H1 (cell line): ENCODE measurements at regions not wholly inside any gene's neighbourhood (a gene's known extent, or its start where the extent isn't known, plus 50 kb on each side); places are given as distances from the start of the nearest gene placed in this dataset.

ENCODE experiments used
- CTCF ChIA-PET: fragments of 300-600 bp; sonication (Branson Sonifier 250); formaldehyde crosslinking; loops from one replicate; lab custom pipeline; 2021; ENCODE audit not compliant: partially characterized antibody; lab: Charles Lee
- POLR2A ChIA-PET: fragments of 300-600 bp; sonication (Branson Sonifier 250); formaldehyde crosslinking; loops from one replicate; lab custom pipeline; 2021; ENCODE audit warnings: inconsistent platforms; ENCODE audit not compliant: partially characterized antibody; lab: Charles Lee
- DNase-seq, 2 experiments: peaks; one replicate each; pipeline versions ENCODE4 v3.0.0 to v3.0.0-alpha.2; 2010 to 2022; ENCODE audit warnings: low spot score in 2 of 2, low read depth in 1 of 2, mixed read lengths in 1 of 2
- FAIRE-seq: peaks from 2 replicates; lab custom pipeline; 2011; peaks lifted over from hg19 to GRCh38; lab: Jason Lieb, UNC
- H2AFZ ChIP-seq: 2 replicates; pipeline ENCODE4 v1.8.1; 2012; ENCODE audit warnings: low read length, inconsistent platforms
- H2AK5ac ChIP-seq: 2 replicates; pipeline ENCODE4 v1.6.1; 2013; ENCODE audit warnings: low read depth, low read length
- H2BK120ac ChIP-seq: replicated peaks from 2 replicates; pipeline ENCODE3; 2013; ENCODE audit warnings: low read depth, low read length, inconsistent platforms
- H2BK12ac ChIP-seq: 2 replicates; pipeline ENCODE4 v1.6.1; 2013; ENCODE audit warnings: low read depth, low read length
- H2BK15ac ChIP-seq: 2 replicates; pipeline ENCODE4 v1.6.1; 2013; ENCODE audit warnings: low read length
- H2BK20ac ChIP-seq: 2 replicates; pipeline ENCODE4 v1.6.1; 2013; ENCODE audit warnings: low read length
- H2BK5ac ChIP-seq: 2 replicates; pipeline ENCODE4 v1.6.1; 2013; ENCODE audit warnings: low read depth, low read length
- H3K14ac ChIP-seq: 2 replicates; pipeline ENCODE4 v1.6.1; 2013; ENCODE audit warnings: inconsistent platforms; ENCODE audit not compliant: insufficient read length
- H3K18ac ChIP-seq: 2 replicates; pipeline ENCODE4 v1.6.1; 2013; ENCODE audit warnings: low read length; ENCODE audit errors: extremely low read depth
- H3K23ac ChIP-seq: 2 replicates; pipeline ENCODE4 v1.6.1; 2013; ENCODE audit warnings: inconsistent platforms; ENCODE audit not compliant: insufficient read length
- H3K23me2 ChIP-seq: 2 replicates; pipeline ENCODE4 v1.6.1; 2013; ENCODE audit warnings: low read depth, low read length
- H3K27ac ChIP-seq: 2 replicates; pipeline ENCODE4 v1.6.1; 2011; ENCODE audit warnings: low read depth, low read length, inconsistent platforms
- H3K27me3 ChIP-seq, 4 experiments: replicated peaks in 1 of 4; 1 replicate in 1 of 4; 2 replicates in 3 of 4; pipeline versions ENCODE4 v1.6.1 to v1.8.1; 2011 to 2013; ENCODE audit warnings: low read length in 3 of 4, mild to moderate bottlenecking in 3 of 4, inconsistent platforms in 2 of 4, mixed read lengths in 2 of 4, moderate library complexity in 1 of 4; ENCODE audit not compliant: control insufficient read depth in 3 of 4, insufficient read depth in 3 of 4; ENCODE audit errors: extremely low read depth in 1 of 4
- H3K36me3 ChIP-seq, 4 experiments: 2 replicates each; pipeline versions ENCODE4 v1.6.1 to v1.8.1; 2011 to 2013; ENCODE audit warnings: mild to moderate bottlenecking in 4 of 4, low read length in 3 of 4, moderate library complexity in 2 of 4, control low read depth in 1 of 4, inconsistent platforms in 1 of 4; ENCODE audit not compliant: insufficient read depth in 4 of 4, control insufficient read depth in 2 of 4
- H3K4ac ChIP-seq: replicated peaks from 2 replicates; pipeline ENCODE3; 2013; ENCODE audit warnings: low read length, low read depth, mixed read lengths, inconsistent platforms; ENCODE audit not compliant: insufficient read length
- H3K4me1 ChIP-seq, 4 experiments: replicated peaks in 1 of 4; 1 replicate in 1 of 4; 2 replicates in 3 of 4; pipeline versions ENCODE4 v1.6.1 to v1.8.1; 2011 to 2013; ENCODE audit warnings: low read length in 3 of 4, inconsistent platforms in 2 of 4, mixed read lengths in 1 of 4; ENCODE audit not compliant: insufficient read depth in 4 of 4, control insufficient read depth in 3 of 4
- H3K4me2 ChIP-seq, 2 experiments: 2 replicates each; pipeline versions ENCODE4 v1.6.1 to v1.8.1; 2011 to 2013; ENCODE audit warnings: low read depth in 2 of 2, low read length in 2 of 2, control low read depth in 1 of 2, inconsistent platforms in 1 of 2, mild to moderate bottlenecking in 1 of 2; ENCODE audit not compliant: insufficient read depth in 1 of 2
- H3K4me3 ChIP-seq, 4 experiments: fragments of 200-600, 300-600 bp in 1 of 4; sonication (generic), shearing (Covaris generic), sonication (Bioruptor Twin) in 1 of 4; 2 replicates each; pipeline versions ENCODE4 v1.5.1 to v1.8.1; 2011 to 2016; ENCODE audit warnings: low read length in 4 of 4, low read depth in 3 of 4, control low read depth in 2 of 4, inconsistent platforms in 2 of 4, mild to moderate bottlenecking in 2 of 4, mixed read lengths in 1 of 4, moderate library complexity in 1 of 4; ENCODE audit not compliant: insufficient read depth in 2 of 4; ENCODE audit errors: extremely low read depth in 1 of 4
- H3K56ac ChIP-seq: replicated peaks from 2 replicates; pipeline ENCODE3; 2013; ENCODE audit warnings: low read depth, mild to moderate bottlenecking, mixed read lengths, low read length, inconsistent platforms; ENCODE audit not compliant: insufficient read length
- H3K79me1 ChIP-seq: 2 replicates; pipeline ENCODE4 v1.6.1; 2013; ENCODE audit warnings: low read depth, low read length, control low read depth
- H3K79me2 ChIP-seq, 2 experiments: 2 replicates each; pipeline versions ENCODE4 v1.6.1 to v1.8.1; 2012 to 2013; ENCODE audit warnings: low read length in 2 of 2, mild to moderate bottlenecking in 2 of 2, inconsistent platforms in 1 of 2; ENCODE audit not compliant: insufficient read depth in 2 of 2, control insufficient read depth in 1 of 2
- H3K9ac ChIP-seq, 4 experiments: replicated peaks in 1 of 4; 1 replicate in 1 of 4; 2 replicates in 3 of 4; pipeline versions ENCODE4 v1.6.1 to v1.8.1; 2011 to 2013; ENCODE audit warnings: low read depth in 3 of 4, low read length in 3 of 4, control low read depth in 2 of 4, mild to moderate bottlenecking in 2 of 4, moderate library complexity in 2 of 4, inconsistent platforms in 1 of 4; ENCODE audit errors: extremely low read depth in 1 of 4
- H3K9me3 ChIP-seq, 2 experiments: 2 replicates each; pipeline versions ENCODE4 v1.6.1 to v1.8.1; 2012 to 2013; ENCODE audit warnings: mild to moderate bottlenecking in 2 of 2, moderate library complexity in 2 of 2, control low read depth in 1 of 2, inconsistent platforms in 1 of 2, low read depth in 1 of 2, low read length in 1 of 2, mixed read lengths in 1 of 2; ENCODE audit not compliant: insufficient read depth in 2 of 2
- H4K20me1 ChIP-seq, 2 experiments: replicated peaks in 1 of 2; 2 replicates each; pipeline versions ENCODE3 to v1.8.1; 2011 to 2013; ENCODE audit warnings: inconsistent platforms in 2 of 2, low read length in 2 of 2, mild to moderate bottlenecking in 1 of 2; ENCODE audit not compliant: insufficient read depth in 2 of 2, control insufficient read depth in 1 of 2
- H4K5ac ChIP-seq: 2 replicates; pipeline ENCODE4 v1.6.1; 2013; ENCODE audit warnings: low read length, low read depth, mixed read lengths, inconsistent platforms; ENCODE audit not compliant: insufficient read length
- H4K8ac ChIP-seq: 2 replicates; pipeline ENCODE4 v1.8.0; 2013; ENCODE audit warnings: mild to moderate bottlenecking, moderate library complexity, low read length, inconsistent platforms; ENCODE audit not compliant: insufficient read depth; ENCODE audit errors: extremely low read depth
- H4K91ac ChIP-seq: replicated peaks from 2 replicates; pipeline ENCODE3; 2013; ENCODE audit warnings: low read length, mixed read lengths, inconsistent platforms; ENCODE audit not compliant: insufficient read length
- ASH2L ChIP-seq: fragments of 200-600, 300-600 bp; sonication (generic); IDR thresholded peaks from one replicate; pipeline ENCODE4 v1.7.1; 2017; ENCODE audit warnings: low read length
- CBX5 ChIP-seq: fragments of 300-800, 300-1000 bp; sonication (generic); IDR thresholded peaks from 2 replicates; pipeline ENCODE4 v1.7.1; 2016; ENCODE audit warnings: antibody characterized with exemption, low read length, low read depth
- CREB1 ChIP-seq: IDR thresholded peaks from 2 replicates; pipeline ENCODE4 v1.6.1; 2012; ENCODE audit warnings: inconsistent platforms
- EZH2 ChIP-seq: fragments of 200-600 bp; sonication (generic); IDR thresholded peaks from 2 replicates; pipeline ENCODE4 v1.7.1; 2012; ENCODE audit warnings: low read depth, mild to moderate bottlenecking, moderate library complexity, low read length, inconsistent platforms; ENCODE audit not compliant: severe bottlenecking
- FOSL1 ChIP-seq: IDR thresholded peaks from 2 replicates; pipeline ENCODE4 v1.6.1; 2011; ENCODE audit warnings: mild to moderate bottlenecking, low read depth, low read length, moderate library complexity; ENCODE audit not compliant: insufficient read depth
- POLR2AphosphoS5 ChIP-seq: IDR thresholded peaks from 2 replicates; pipeline ENCODE4 v1.6.1; 2011; ENCODE audit warnings: low read depth, low read length
- RAD21 ChIP-seq, 2 experiments: IDR thresholded peaks in 1 of 2; conservative IDR thresholded peaks in 1 of 2; 2 replicates each; pipeline ENCODE4 v1.6.1; 2011; ENCODE audit warnings: low read depth in 2 of 2, low read length in 2 of 2, improper control_type of control experiment in 1 of 2, inconsistent platforms in 1 of 2, mild to moderate bottlenecking in 1 of 2, moderate library complexity in 1 of 2
- RBBP5 ChIP-seq: IDR thresholded peaks from 2 replicates; pipeline ENCODE4 v1.7.1; 2012; ENCODE audit warnings: low read depth, mild to moderate bottlenecking, inconsistent platforms, low read length, moderate library complexity, borderline replicate concordance
- RNF2 ChIP-seq: fragments of 200-900, 300-1000 bp; sonication (generic); IDR thresholded peaks from 2 replicates; pipeline ENCODE4 v1.7.1; 2016; ENCODE audit warnings: borderline replicate concordance, low read depth, mild to moderate bottlenecking, antibody characterized with exemption, low read length; ENCODE audit not compliant: poor library complexity, severe bottlenecking; ENCODE audit errors: missing control alignments
- SAP30 ChIP-seq: fragments of 300-600 bp; sonication (generic); IDR thresholded peaks from 2 replicates; pipeline ENCODE4 v1.7.1; 2012; ENCODE audit warnings: low read length, moderate library complexity, mild to moderate bottlenecking, inconsistent platforms; ENCODE audit not compliant: insufficient read depth, insufficient replicate concordance
- SP1 ChIP-seq: IDR thresholded peaks from 2 replicates; pipeline ENCODE4 v1.6.1; 2011; ENCODE audit warnings: low read depth, low read length
- SP4 ChIP-seq: IDR thresholded peaks from 2 replicates; pipeline ENCODE4 v1.6.1; 2012; ENCODE audit warnings: low read length, inconsistent platforms
- SRF ChIP-seq: IDR thresholded peaks from 2 replicates; pipeline ENCODE4 v1.6.1; 2011; ENCODE audit warnings: mild to moderate bottlenecking, low read depth, low read length, moderate library complexity
- TAF1 ChIP-seq: IDR thresholded peaks from 2 replicates; pipeline ENCODE4 v1.6.1; 2011; ENCODE audit warnings: mild to moderate bottlenecking, low read depth, low read length
- TAF7 ChIP-seq: optimal IDR thresholded peaks from 2 replicates; pipeline ENCODE3; 2011; ENCODE audit warnings: low read depth, mild to moderate bottlenecking, inconsistent platforms, low read length, moderate library complexity, borderline replicate concordance
- YY1 ChIP-seq: IDR thresholded peaks from 2 replicates; pipeline ENCODE4 v1.6.1; 2011; ENCODE audit warnings: low read depth, mild to moderate bottlenecking, low read length

GRCh38 chr2:180790891-180791290, 189.5 kb upstream of the UBE2E3 start:
- Histone ChIP-seq H4K20me1 (no peaks in the 10 kb centered on the region), H2BK20ac (no peak overlapping the region), H3K36me3 (no peaks in the 10 kb centered on the region), H3K27me3 (no peaks in the 10 kb centered on the region), H2AFZ (no peak overlapping the region), H3K4me2 (no peak overlapping the region), H3K18ac (no peak overlapping the region), H3K14ac (no peak overlapping the region), H3K23ac (no peak overlapping the region), H4K91ac (no peak overlapping the region), H4K8ac (no peak overlapping the region), H3K9ac (no peak overlapping the region), H3K9me3 (no peaks in the 10 kb centered on the region), H2BK12ac (no peak overlapping the region), H3K4ac (no peak overlapping the region), H3K27ac (no peak overlapping the region), H2BK120ac (no peak overlapping the region), H3K4me3 (no peak overlapping the region), H4K5ac (no peak overlapping the region), H2BK15ac (no peak overlapping the region), H3K79me2 (no peaks in the 10 kb centered on the region), H3K4me1 (no peaks in the 10 kb centered on the region), H3K23me2 (no peaks in the 10 kb centered on the region), H3K56ac (no peak overlapping the region), H2AK5ac (no peak overlapping the region), H2BK5ac (no peak overlapping the region), H3K79me1 (no peaks in the 10 kb centered on the region)
- DNase-seq (no peak), FAIRE-seq (no peak)
- ChIA-PET POLR2A (no interaction called here), CTCF (interaction anchor here (0.7 kb wide), 1 partner anchor 1556 kb away, joined by 3 read pairs; no protein-coding TSS in a partner anchor)
- TF ChIP-seq YY1 (no peak), TAF1 (no peak), SP4 (no peak), TAF7 (no peak), SP1 (no peak), SAP30 (no peak), RBBP5 (no peak), POLR2AphosphoS5 (no peak), RNF2 (no peak), ASH2L (no peak), CBX5 (no peak), FOSL1 (no peak), SRF (no peak), CREB1 (no peak), EZH2 (no peak), RAD21 (IDR thresholded peaks at IDR 0.05 in 1 of 2, conservative IDR thresholded peaks at IDR 0.05 in 1 of 2; ENCODE audit: low read depth in 2 of 2, low read length in 2 of 2) (no peak)
